ENCODE measurements at regions not wholly inside any gene's neighbourhood (a gene's known extent, or its start where the extent isn't known, plus 50 kb on each side); places are given as distances from the start of the nearest gene placed in this dataset.

DNA sequence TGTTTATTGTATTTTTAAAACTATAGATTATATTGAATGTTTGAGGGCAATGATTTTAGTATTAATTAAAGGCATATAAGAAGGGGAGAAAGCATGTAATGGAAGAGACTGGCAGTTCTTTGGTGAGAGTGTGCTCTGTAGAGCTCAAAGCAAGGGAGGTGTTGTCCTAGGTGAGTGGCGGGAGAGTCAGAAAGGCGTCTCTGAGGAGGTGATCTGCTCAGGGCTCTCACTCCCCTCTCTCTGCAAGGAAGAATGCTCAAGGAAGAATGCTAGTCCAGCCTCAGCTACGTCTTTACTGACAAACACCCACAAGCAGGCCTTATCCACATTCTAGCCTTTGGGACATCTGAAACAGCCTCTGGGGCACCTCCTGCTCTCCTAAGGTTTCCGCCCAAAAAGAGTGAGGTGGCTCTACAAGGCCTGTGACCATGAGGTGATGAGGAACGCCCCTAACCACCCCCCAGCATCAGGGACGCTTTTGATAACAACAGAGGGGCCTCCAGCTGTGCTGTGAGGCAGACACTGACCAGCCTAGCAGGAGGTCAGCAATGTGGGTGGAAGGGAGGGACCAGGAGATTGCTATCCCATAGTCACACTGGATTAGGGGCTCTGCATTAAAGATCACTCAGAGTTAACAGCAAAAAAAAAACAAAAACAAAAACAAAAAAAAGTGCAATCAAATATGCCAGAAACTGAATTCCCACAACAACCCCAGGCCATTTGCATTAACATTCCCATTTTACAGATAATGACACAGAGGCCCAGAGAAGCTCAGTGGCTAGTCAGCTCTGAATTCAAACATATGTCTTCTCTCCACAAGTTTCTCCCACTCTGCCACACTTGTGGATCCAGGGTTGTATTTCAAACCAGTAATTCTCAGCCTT lies 202.2 kb upstream of the CTNNB1 start:
- H3K36me3 ChIP-seq (ENCODE audit: control insufficient read depth in 2 of 2, insufficient read depth in 2 of 2, low read length in 2 of 2): no peaks in the 10 kb centered on the region

DNA sequence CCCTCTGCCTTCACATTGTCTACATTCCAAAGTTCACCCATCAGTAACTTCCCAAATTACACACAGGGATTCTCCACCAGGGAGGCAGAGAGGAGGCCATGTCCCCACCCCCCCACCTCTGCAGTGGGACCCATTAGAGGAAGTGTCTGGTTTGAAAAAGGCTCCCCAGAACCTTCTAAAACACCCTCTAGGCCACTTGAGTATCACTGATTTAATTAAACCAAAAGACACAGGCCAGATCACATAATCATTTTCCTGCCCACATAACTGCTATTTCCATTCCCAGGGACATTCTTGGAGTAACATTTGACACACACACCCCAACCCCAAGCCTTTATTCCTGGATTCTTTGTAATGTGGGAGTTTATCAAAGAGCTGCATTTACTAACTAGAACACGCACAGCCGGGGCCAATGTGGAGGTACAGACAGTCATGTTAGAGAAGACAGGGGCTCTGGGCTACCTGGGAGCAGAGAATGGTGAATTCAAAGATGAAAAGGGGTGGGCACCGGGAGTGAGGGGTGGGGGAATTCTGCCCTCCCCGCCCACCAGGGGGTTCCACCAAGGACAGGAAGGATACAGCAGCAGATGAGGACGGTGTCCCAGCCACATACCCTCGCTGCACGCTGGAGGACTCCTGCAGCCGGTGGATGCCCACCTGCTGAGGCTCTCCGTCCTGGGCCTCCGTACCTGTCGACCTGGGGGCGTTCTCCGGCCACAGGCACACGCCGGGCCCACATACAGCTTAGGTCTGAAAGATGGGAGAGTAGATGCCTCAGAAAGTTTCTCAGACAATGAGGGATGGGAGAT lies 201.4 kb upstream of the CTNNB1 start:
- Histone ChIP-seq H3K4me3 (ENCODE audit: low read length in 2 of 2) (no peak overlapping the region), H3K27me3 (ENCODE audit: control insufficient read depth in 1 of 2, insufficient read depth in 2 of 2, low read length in 2 of 2) (no peaks in the 10 kb centered on the region), H3K9ac (ENCODE audit: low read length in 2 of 2) (no peak overlapping the region), H3K36me3 (ENCODE audit: control insufficient read depth in 2 of 2, insufficient read depth in 2 of 2, low read length in 2 of 2) (no peaks in the 10 kb centered on the region), H3K27ac (ENCODE audit: low read length) (no peak overlapping the region), H3K9me3 (ENCODE audit: control insufficient read depth in 2 of 2, low read length in 2 of 2) (no peaks in the 10 kb centered on the region), H3K4me1 (ENCODE audit: control insufficient read depth, insufficient read depth, low read length) (peaks cover 10% of the 10 kb centered on the region)

More for the DNA sequence above, 202.2 kb upstream of the CTNNB1 start:
- no peaks in the 10 kb centered on the region for H3K27me3 ChIP-seq (ENCODE audit: control insufficient read depth in 1 of 2, insufficient read depth in 2 of 2, low read length in 2 of 2)
- no peak overlapping the region for H3K27ac ChIP-seq (ENCODE audit: low read length)
- no peaks in the 10 kb centered on the region for H3K9me3 ChIP-seq (ENCODE audit: control insufficient read depth in 2 of 2, low read length in 2 of 2)
- peaks cover 10% of the 10 kb centered on the region for H3K4me1 ChIP-seq (ENCODE audit: control insufficient read depth, insufficient read depth, low read length)
- H3K4me3 ChIP-seq (ENCODE audit: low read length in 2 of 2): no peak overlapping the region
- no peak overlapping the region for H3K9ac ChIP-seq (ENCODE audit: low read length in 2 of 2)

DNA sequence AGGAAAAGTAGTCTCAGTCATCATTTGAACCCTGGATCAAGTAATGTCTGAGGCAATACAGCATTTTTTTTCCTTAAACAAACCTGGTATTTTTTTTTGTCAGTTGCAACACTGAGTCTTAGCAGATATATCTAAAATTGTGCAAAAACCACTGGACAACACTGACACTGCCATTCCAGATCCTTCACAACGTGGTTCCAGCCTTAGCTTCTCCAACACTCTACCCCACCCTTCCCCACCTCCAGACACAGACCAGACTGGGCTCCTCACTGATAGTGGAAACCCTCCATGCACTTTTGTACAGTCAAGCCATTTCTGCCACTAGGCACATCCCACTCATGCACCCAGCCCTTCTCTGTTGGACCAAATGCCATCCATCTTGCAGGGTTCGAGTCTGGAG lies 199.6 kb upstream of the CTNNB1 start:
- H3K36me3 ChIP-seq (ENCODE audit: control insufficient read depth in 2 of 2, insufficient read depth in 2 of 2, low read length in 2 of 2): no peaks in the 10 kb centered on the region
- H3K9me3 ChIP-seq (ENCODE audit: control insufficient read depth in 2 of 2, low read length in 2 of 2): no peaks in the 10 kb centered on the region
- H3K27ac ChIP-seq (ENCODE audit: low read length): no peak overlapping the region
- H3K9ac ChIP-seq (ENCODE audit: low read length in 2 of 2): no peak overlapping the region
- H3K27me3 ChIP-seq (ENCODE audit: control insufficient read depth in 1 of 2, insufficient read depth in 2 of 2, low read length in 2 of 2): no peaks in the 10 kb centered on the region
- H3K4me3 ChIP-seq (ENCODE audit: low read length in 2 of 2): no peak overlapping the region
- H3K4me1 ChIP-seq (ENCODE audit: control insufficient read depth, insufficient read depth, low read length): peaks cover 10% of the 10 kb centered on the region

DNA sequence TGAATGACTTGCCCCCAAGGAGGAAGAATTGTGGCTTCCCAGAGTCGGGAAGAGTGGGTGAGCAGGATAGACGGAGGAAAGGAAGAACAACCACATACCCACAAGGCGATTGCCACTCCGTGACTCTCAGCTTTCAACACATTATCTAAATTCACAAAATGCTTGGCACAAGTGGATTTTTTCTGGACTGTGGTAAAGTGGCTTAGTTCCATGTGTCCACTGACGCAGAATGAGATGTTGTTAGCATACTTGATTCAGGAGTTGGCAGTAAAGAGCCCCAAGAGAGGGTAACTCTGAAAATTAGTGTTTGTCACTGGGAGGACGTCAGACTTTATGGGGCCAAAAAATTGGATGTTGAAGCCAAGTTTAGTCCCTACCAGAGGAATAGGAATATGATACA lies 198.8 kb upstream of the CTNNB1 start:
- no peak overlapping the region for H3K4me3 ChIP-seq (ENCODE audit: low read length in 2 of 2)
- no peaks in the 10 kb centered on the region for H3K36me3 ChIP-seq (ENCODE audit: control insufficient read depth in 2 of 2, insufficient read depth in 2 of 2, low read length in 2 of 2)
- no peak overlapping the region for H3K9ac ChIP-seq (ENCODE audit: low read length in 2 of 2)
- H3K27ac ChIP-seq (ENCODE audit: low read length): no peak overlapping the region
- H3K4me1 ChIP-seq (ENCODE audit: control insufficient read depth, insufficient read depth, low read length): peaks cover 10% of the 10 kb centered on the region
- no peaks in the 10 kb centered on the region for H3K27me3 ChIP-seq (ENCODE audit: control insufficient read depth in 1 of 2, insufficient read depth in 2 of 2, low read length in 2 of 2)
- no peaks in the 10 kb centered on the region for H3K9me3 ChIP-seq (ENCODE audit: control insufficient read depth in 2 of 2, low read length in 2 of 2)

DNA sequence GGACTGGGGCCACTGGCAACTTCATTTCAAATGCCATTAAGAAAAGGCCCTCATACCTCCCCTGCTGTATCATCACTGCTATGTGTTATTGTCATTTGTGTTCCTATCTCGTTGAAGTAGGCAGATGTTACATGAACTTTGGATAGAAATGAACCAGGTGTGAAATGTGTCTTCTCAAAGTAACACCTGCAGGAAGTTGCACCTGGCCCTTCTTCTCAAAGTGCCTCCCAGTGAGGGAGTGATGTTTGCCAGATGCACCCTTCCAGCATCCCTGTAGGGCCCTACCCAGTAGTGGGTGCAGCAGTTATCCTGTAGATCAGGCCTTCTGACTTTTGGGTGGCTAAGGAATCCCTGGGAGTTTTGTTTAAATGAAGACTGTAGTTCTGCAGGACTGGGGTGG lies 197.7 kb upstream of the CTNNB1 start:
- Histone ChIP-seq H3K4me3 (ENCODE audit: low read length in 2 of 2) (no peak overlapping the region), H3K27me3 (ENCODE audit: control insufficient read depth in 1 of 2, insufficient read depth in 2 of 2, low read length in 2 of 2) (no peaks in the 10 kb centered on the region), H3K9me3 (ENCODE audit: control insufficient read depth in 2 of 2, low read length in 2 of 2) (no peaks in the 10 kb centered on the region), H3K9ac (ENCODE audit: low read length in 2 of 2) (no peak overlapping the region), H3K27ac (ENCODE audit: low read length) (no peak overlapping the region), H3K4me1 (ENCODE audit: control insufficient read depth, insufficient read depth, low read length) (peaks cover 8% of the 10 kb centered on the region), H3K36me3 (ENCODE audit: control insufficient read depth in 2 of 2, insufficient read depth in 2 of 2, low read length in 2 of 2) (no peaks in the 10 kb centered on the region)

DNA sequence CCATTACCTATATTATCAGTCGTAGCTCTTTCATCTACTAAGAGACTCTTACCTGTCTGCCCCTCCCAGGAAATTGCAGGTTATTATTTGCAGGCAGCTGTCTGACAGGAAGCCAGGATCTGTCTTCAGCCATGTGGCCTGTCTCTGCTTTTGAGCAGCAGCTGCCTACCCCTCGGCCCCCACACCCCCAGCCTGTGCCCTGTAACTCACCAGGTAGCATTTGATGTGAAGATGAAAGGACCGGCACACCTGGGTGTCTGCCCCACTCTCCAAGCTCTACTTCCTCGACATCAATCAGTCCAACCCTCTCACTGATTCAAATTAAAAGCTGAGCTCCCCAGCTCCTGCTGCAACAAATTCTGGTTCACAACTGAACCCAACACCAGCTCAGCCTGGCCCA lies 197.2 kb upstream of the CTNNB1 start:
- H3K36me3 ChIP-seq (ENCODE audit: control insufficient read depth in 2 of 2, insufficient read depth in 2 of 2, low read length in 2 of 2): no peaks in the 10 kb centered on the region
- H3K4me3 ChIP-seq (ENCODE audit: low read length in 2 of 2): no peak overlapping the region
- no peak overlapping the region for H3K27ac ChIP-seq (ENCODE audit: low read length)
- H3K27me3 ChIP-seq (ENCODE audit: control insufficient read depth in 1 of 2, insufficient read depth in 2 of 2, low read length in 2 of 2): no peaks in the 10 kb centered on the region
- no peak overlapping the region for H3K9ac ChIP-seq (ENCODE audit: low read length in 2 of 2)
- no peaks in the 10 kb centered on the region for H3K9me3 ChIP-seq (ENCODE audit: control insufficient read depth in 2 of 2, low read length in 2 of 2)
- H3K4me1 ChIP-seq (ENCODE audit: control insufficient read depth, insufficient read depth, low read length): peaks cover 8% of the 10 kb centered on the region

DNA sequence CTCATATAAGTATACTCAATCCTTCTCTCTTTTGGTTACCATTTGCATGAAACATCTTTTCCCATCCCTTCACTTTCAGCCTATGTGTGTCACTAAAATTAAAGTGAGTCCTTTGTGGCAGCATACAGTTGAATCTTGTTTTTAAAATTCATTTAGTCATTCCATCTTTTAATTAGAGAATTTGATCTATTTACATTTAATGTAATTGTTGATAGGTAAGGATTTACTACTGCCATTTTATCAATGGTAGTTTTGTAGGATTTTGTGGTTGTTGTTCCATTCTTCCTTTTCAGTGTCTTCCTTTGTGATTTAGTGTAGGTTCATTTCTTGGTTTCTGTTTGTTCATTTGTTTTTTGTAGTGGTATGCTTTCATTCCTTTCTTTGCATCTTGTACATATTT lies 191.9 kb upstream of the CTNNB1 start:
- Histone ChIP-seq H3K27ac (ENCODE audit: low read length) (no peak overlapping the region), H3K27me3 (ENCODE audit: control insufficient read depth in 1 of 2, insufficient read depth in 2 of 2, low read length in 2 of 2) (no peaks in the 10 kb centered on the region), H3K9me3 (ENCODE audit: control insufficient read depth in 2 of 2, low read length in 2 of 2) (peaks cover 0 to 3% of the 10 kb centered on the region in 2 donors), H3K4me1 (ENCODE audit: control insufficient read depth, insufficient read depth, low read length) (no peaks in the 10 kb centered on the region), H3K36me3 (ENCODE audit: control insufficient read depth in 2 of 2, insufficient read depth in 2 of 2, low read length in 2 of 2) (no peaks in the 10 kb centered on the region), H3K4me3 (ENCODE audit: low read length in 2 of 2) (no peak overlapping the region), H3K9ac (ENCODE audit: low read length in 2 of 2) (no peak overlapping the region)

DNA sequence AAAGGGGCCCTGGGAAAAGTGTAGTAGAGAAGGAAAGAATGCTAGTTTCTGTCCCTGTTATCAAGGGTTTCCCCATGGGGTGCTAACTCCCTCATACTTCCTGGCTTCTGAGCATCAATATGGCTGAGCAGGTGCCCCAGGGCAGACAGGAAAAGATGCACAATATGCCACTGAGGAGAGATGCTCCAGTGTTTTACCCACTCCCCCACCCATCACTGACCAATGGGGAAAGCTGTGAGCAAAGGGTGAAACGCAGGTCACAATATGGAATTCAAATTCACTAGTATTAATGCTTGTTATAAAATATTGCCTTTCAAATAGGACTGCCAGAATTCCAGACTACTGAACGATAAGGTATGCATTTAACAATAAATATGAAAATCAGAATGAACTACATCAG lies 187.5 kb upstream of the CTNNB1 start:
- Histone ChIP-seq H3K27me3 (ENCODE audit: control insufficient read depth in 1 of 2, insufficient read depth in 2 of 2, low read length in 2 of 2) (no peaks in the 10 kb centered on the region), H3K9ac (ENCODE audit: low read length in 2 of 2) (no peak overlapping the region), H3K36me3 (ENCODE audit: control insufficient read depth in 2 of 2, insufficient read depth in 2 of 2, low read length in 2 of 2) (no peaks in the 10 kb centered on the region), H3K9me3 (ENCODE audit: control insufficient read depth in 2 of 2, low read length in 2 of 2) (peaks cover 0 to 3% of the 10 kb centered on the region in 2 donors), H3K4me1 (ENCODE audit: control insufficient read depth, insufficient read depth, low read length) (no peaks in the 10 kb centered on the region), H3K27ac (ENCODE audit: low read length) (no peak overlapping the region), H3K4me3 (ENCODE audit: low read length in 2 of 2) (no peak overlapping the region)

DNA sequence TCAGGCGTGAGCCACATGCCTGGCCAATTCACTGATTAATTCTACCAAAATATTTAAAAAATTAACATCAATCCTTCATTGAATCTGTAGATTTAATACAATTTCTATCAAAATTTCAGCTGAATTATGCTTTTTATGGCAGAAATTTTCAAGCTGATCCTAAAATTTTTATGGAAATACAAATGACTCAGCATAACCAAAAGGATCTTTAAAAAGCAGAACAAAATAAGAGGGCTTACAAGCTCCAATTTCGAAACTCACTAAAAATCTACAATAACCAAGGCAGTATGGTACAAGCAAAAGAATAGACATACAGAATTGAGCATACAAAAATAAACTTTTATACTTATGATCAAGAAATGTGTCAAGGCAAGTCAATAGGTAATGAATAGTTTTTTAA lies 180.4 kb upstream of the CTNNB1 start:
- H3K36me3 ChIP-seq (ENCODE audit: control insufficient read depth in 2 of 2, insufficient read depth in 2 of 2, low read length in 2 of 2): no peaks in the 10 kb centered on the region
- no peak overlapping the region for H3K4me3 ChIP-seq (ENCODE audit: low read length in 2 of 2)
- H3K27me3 ChIP-seq (ENCODE audit: control insufficient read depth in 1 of 2, insufficient read depth in 2 of 2, low read length in 2 of 2): no peaks in the 10 kb centered on the region
- H3K4me1 ChIP-seq (ENCODE audit: control insufficient read depth, insufficient read depth, low read length): no peaks in the 10 kb centered on the region
- no peak overlapping the region for H3K27ac ChIP-seq (ENCODE audit: low read length)
- H3K9ac ChIP-seq (ENCODE audit: low read length in 2 of 2): no peak overlapping the region
- no peaks in the 10 kb centered on the region for H3K9me3 ChIP-seq (ENCODE audit: control insufficient read depth in 2 of 2, low read length in 2 of 2)

DNA sequence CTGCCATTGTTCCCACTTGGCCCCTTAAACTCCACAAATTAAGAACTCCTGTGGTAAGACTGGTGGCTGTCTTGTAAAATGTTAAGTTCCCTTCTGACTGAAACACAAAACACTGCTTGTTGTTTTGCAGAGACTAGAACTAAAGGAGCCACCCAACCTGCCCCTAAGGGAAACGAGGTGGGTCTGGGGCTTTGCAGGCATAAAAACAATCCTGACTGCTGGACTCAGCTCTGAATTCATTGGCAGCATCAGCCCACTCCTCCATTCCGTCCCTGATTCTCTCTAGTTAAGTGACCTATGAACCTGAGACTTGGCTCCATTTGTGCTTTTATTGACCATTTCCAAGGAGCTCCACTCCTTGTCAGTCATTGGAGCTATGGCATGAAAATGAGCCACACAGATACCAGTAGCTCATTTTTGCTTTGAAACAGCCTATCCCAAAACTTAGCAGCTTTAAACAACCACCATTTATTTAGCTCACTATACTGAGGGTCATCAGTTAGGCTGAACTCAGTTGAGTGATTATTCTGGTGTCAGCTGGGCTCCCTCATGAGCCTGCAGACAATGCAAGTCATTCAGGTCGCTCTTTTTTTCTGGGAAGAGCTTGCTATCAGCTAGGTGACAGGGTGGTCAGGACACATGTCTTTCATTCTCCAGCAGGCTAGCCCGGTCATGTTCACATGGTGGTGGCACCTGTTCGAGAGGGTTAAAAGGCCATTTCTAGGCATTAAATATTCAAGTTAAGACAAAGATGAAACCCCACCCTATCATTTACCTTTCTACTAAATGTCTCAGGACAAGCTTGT lies 175.1 kb upstream of the CTNNB1 start:
- no peak overlapping the region for H3K27ac ChIP-seq (ENCODE audit: low read length)
- H3K27me3 ChIP-seq (ENCODE audit: control insufficient read depth in 1 of 2, insufficient read depth in 2 of 2, low read length in 2 of 2): no peaks in the 10 kb centered on the region
- H3K36me3 ChIP-seq (ENCODE audit: control insufficient read depth in 2 of 2, insufficient read depth in 2 of 2, low read length in 2 of 2): no peaks in the 10 kb centered on the region
- H3K4me3 ChIP-seq (ENCODE audit: low read length in 2 of 2): no peak overlapping the region
- H3K9ac ChIP-seq (ENCODE audit: low read length in 2 of 2): no peak overlapping the region
- H3K9me3 ChIP-seq (ENCODE audit: control insufficient read depth in 2 of 2, low read length in 2 of 2): no peaks in the 10 kb centered on the region
- no peaks in the 10 kb centered on the region for H3K4me1 ChIP-seq (ENCODE audit: control insufficient read depth, insufficient read depth, low read length)
